A549 (cell line): ENCODE measurements at regions not wholly inside any gene's neighbourhood (a gene's known extent, or its start where the extent isn't known, plus 50 kb on each side); places are given as distances from the start of the nearest gene placed in this dataset.

Experiments
- ATAC-seq, 2 experiments: fragments of 200-7000 bp in 1 of 2; fragments of >200 bp in 1 of 2; cut with Nextera tagmentation in 1 of 2; cut with Tn5 transposase in 1 of 2; 3 replicates each; pipeline versions ENCODE4 v1.8.0 to v1.9.1; 2018 to 2020; ENCODE audit warnings: mild to moderate bottlenecking in 1 of 2, moderate library complexity in 1 of 2
- CTCF ChIA-PET: fragments of 300-600 bp; sonication (Branson Sonifier 250); formaldehyde crosslinking; extraction: SDS; loops from one replicate; lab custom pipeline; 2021; ENCODE audit warnings: antibody characterized with exemption, inconsistent platforms; lab: Yijun Ruan, JAX
- POLR2A ChIA-PET: fragments of 350-600 bp; formaldehyde crosslinking; extraction: SDS; loops from one replicate; lab custom pipeline; 2021; ENCODE audit warnings: antibody characterized with exemption, inconsistent platforms; lab: Yijun Ruan, JAX
- DNase-seq, 2 experiments: peaks; one replicate each; pipeline versions ENCODE4 v3.0.0 to v3.0.0-alpha.2; 2011 to 2016; ENCODE audit warnings: low read depth in 1 of 2, low spot score in 1 of 2
- FAIRE-seq: peaks from 2 replicates; lab custom pipeline; 2011; peaks lifted over from hg19 to GRCh38; lab: Jason Lieb, UNC
- H3K27ac ChIP-seq, 2 experiments: fragments of >200 bp; sonication (Bioruptor Twin); formaldehyde crosslinking; 3 replicates each; pipeline ENCODE4 v1.5.1; 2016 to 2017
- H3K4me1 ChIP-seq: fragments of >200 bp; sonication (Bioruptor Twin); formaldehyde crosslinking; 3 replicates; pipeline ENCODE4 v1.6.1; 2016
- H3K4me2 ChIP-seq: fragments of >200 bp; sonication (Bioruptor Twin); formaldehyde crosslinking; 3 replicates; pipeline ENCODE4 v1.6.1; 2016
- H3K4me3 ChIP-seq: fragments of >200 bp; sonication (Bioruptor Twin); formaldehyde crosslinking; 3 replicates; pipeline ENCODE4 v1.5.1; 2016
- H3K9me3 ChIP-seq: fragments of >200 bp; sonication (Bioruptor Twin); formaldehyde crosslinking; 3 replicates; pipeline ENCODE4 v1.6.1; 2016
- CBX2 ChIP-seq: fragments of 200-600 bp; sonication (generic); IDR thresholded peaks from 2 replicates; pipeline ENCODE4 v1.6.1; 2016; ENCODE audit warnings: low read depth, mild to moderate bottlenecking, borderline replicate concordance
- EHF ChIP-seq: fragments of 250-450 bp; sonication (Bioruptor Pico); IDR thresholded peaks from 2 replicates; pipeline ENCODE4 v1.5.0; 2020; ENCODE audit warnings: mild to moderate bottlenecking
- EP300 ChIP-seq, 2 experiments: fragments of >200 bp; sonication (Bioruptor Twin); formaldehyde crosslinking; IDR thresholded peaks; 2 replicates in 1 of 2; 3 replicates in 1 of 2; pipeline ENCODE4 v1.6.1; 2016 to 2017
- HDAC2 ChIP-seq: fragments of 200-600 bp; sonication (generic); IDR thresholded peaks from 2 replicates; pipeline ENCODE4 v1.6.1; 2016
- HOXB5 ChIP-seq: fragments of 250-450 bp; sonication (Bioruptor Pico); IDR thresholded peaks from 2 replicates; pipeline ENCODE4 v1.5.0; 2020; ENCODE audit warnings: mild to moderate bottlenecking, moderate library complexity
- KDM1A ChIP-seq: fragments of 200-600 bp; sonication (generic); IDR thresholded peaks from 2 replicates; pipeline ENCODE4 v1.6.1; 2016; ENCODE audit warnings: low read depth, mild to moderate bottlenecking
- KDM5A ChIP-seq: fragments of 200-600 bp; sonication (generic); IDR thresholded peaks from 2 replicates; pipeline ENCODE4 v1.6.1; 2016; ENCODE audit warnings: antibody characterized with exemption, mild to moderate bottlenecking
- MAFK ChIP-seq: fragments of 450-650 bp; IDR thresholded peaks from 2 replicates; pipeline ENCODE4 v1.6.1; 2014; ENCODE audit not compliant: partially characterized antibody
- NFE2L2 ChIP-seq: fragments of 150-350 bp; conservative IDR thresholded peaks from 2 replicates; pipeline ENCODE4 v1.6.1; 2014; ENCODE audit warnings: low read length
- NPAS2 ChIP-seq: fragments of 250-450 bp; sonication (Bioruptor Pico); IDR thresholded peaks from 2 replicates; pipeline ENCODE4 v1.8.0; 2022; ENCODE audit warnings: mild to moderate bottlenecking, moderate library complexity, borderline replicate concordance
- PHF8 ChIP-seq: fragments of 200-600 bp; sonication (generic); IDR thresholded peaks from 2 replicates; pipeline ENCODE4 v1.6.1; 2016; ENCODE audit warnings: low read depth, mild to moderate bottlenecking, antibody characterized with exemption, moderate library complexity, borderline replicate concordance
- POLR2A ChIP-seq: IDR thresholded peaks from 2 replicates; pipeline ENCODE4 v1.6.1; 2012; ENCODE audit warnings: mild to moderate bottlenecking, low read length
- RARB ChIP-seq: fragments of 250-450 bp; sonication (Bioruptor Pico); IDR thresholded peaks from 2 replicates; pipeline ENCODE4 v1.8.0; 2021; ENCODE audit warnings: mild to moderate bottlenecking, moderate library complexity
- RCOR1 ChIP-seq: fragments of 150-350 bp; IDR thresholded peaks from 2 replicates; pipeline ENCODE4 v1.6.1; 2014; ENCODE audit warnings: antibody characterized with exemption, low read length, low read depth
- RNF2 ChIP-seq: fragments of 200-600 bp; sonication (generic); IDR thresholded peaks from 2 replicates; pipeline ENCODE4 v1.6.1; 2016; ENCODE audit warnings: low read depth, mild to moderate bottlenecking, antibody characterized with exemption, moderate library complexity, borderline replicate concordance
- SMC3 ChIP-seq: fragments of >200 bp; sonication (Bioruptor Twin); formaldehyde crosslinking; IDR thresholded peaks from 3 replicates; pipeline ENCODE4 v1.6.1; 2018; ENCODE audit warnings: inconsistent platforms
- ZNF302 ChIP-seq: fragments of 250-450 bp; sonication (Bioruptor Pico); IDR thresholded peaks from 2 replicates; pipeline ENCODE4 v1.9.0; 2021; ENCODE audit warnings: inconsistent platforms, mild to moderate bottlenecking, moderate library complexity
- WGBS: methylation state at CpG from one replicate; pipeline ENCODE4 v1.1.6; 2017; ENCODE audit errors: missing lambda C conversion rate; 5-methylcytosine and 5-hydroxymethylcytosine counted together
- TF ChIP-seq, protein P1 (sequence below): fragments of 450-650 bp; IDR thresholded peaks from 2 replicates; pipeline ENCODE4 v1.6.1; 2014; ENCODE audit warnings: antibody characterized with exemption
- TF ChIP-seq, protein P2 (sequence below): IDR thresholded peaks from 2 replicates; pipeline ENCODE4 v1.6.1; 2012
- TF ChIP-seq, protein P3 (sequence below): fragments of 200-600 bp; sonication (generic); IDR thresholded peaks from 2 replicates; pipeline ENCODE4 v1.6.1; 2016; ENCODE audit warnings: antibody characterized with exemption, mild to moderate bottlenecking, moderate library complexity
- TF ChIP-seq, protein P4 (sequence below): fragments of 250-450 bp; sonication (Bioruptor Pico); IDR thresholded peaks from 2 replicates; pipeline ENCODE4 v1.5.0; 2021; ENCODE audit warnings: mild to moderate bottlenecking, moderate library complexity, borderline replicate concordance

DNA sequence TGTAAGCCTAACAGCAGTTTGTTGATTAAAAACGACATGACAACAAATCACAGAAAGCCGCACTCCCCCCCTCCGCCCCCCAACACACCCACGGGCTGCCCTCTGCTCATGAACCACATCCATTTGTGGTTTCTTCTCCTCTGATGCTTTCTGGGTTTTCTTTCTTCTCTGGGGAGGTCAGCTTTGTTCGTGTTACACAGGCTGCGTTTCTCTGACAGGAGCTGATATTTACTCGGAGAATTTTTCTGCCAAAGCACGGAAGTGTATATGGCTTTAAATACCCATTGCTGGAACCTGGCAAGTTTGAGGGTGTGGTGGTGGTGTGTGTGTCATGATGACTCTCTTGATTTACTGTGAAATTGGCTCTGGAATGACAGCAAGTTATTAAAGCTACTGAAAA lies 883.7 kb upstream of the TMEM132C start:
- H3K9me3 ChIP-seq = no peaks in the 10 kb centered on the region
- ATAC-seq = no peak
- FAIRE-seq = no peak
- H3K4me3 ChIP-seq = no peak overlapping the region
- no peak overlapping the region for H3K4me2 ChIP-seq
- no peak overlapping the region for H3K27ac ChIP-seq
- no peak for TF ChIP-seq CBX2
- no peak for TF ChIP-seq EHF
- TF ChIP-seq NPAS2 = no peak
- TF ChIP-seq POLR2A = no peak
- no peak for TF ChIP-seq KDM1A
- TF ChIP-seq ZNF302 (CRISPR knock-in tag) = no peak
- no peak for TF ChIP-seq SMC3
- no peak for TF ChIP-seq RARB (CRISPR knock-in tag)
- TF ChIP-seq EP300 (IDR thresholded peaks at IDR 0.05) = no peak
- TF ChIP-seq PHF8 = no peak
- TF ChIP-seq KDM5A = no peak
- no peak for TF ChIP-seq HOXB5 (CRISPR knock-in tag)
- TF ChIP-seq RCOR1 = no peak
- TF ChIP-seq HDAC2 = no peak
- TF ChIP-seq, all 56 proteins: peak for 0
- WGBS = 16% methylated on average over 8 of the region's 8 CpGs
- peak in 1 of 2 experiments; percentile 7 for DNase-seq
- ChIA-PET CTCF (interaction anchor here (0.6 to 1.3 kb wide), 2 partner anchors 17 to 274 kb away, joined by 3 to 4 read pairs; no protein-coding TSS in a partner anchor), POLR2A (no interaction called here)
- H3K4me1 ChIP-seq = no peaks in the 10 kb centered on the region

DNA sequence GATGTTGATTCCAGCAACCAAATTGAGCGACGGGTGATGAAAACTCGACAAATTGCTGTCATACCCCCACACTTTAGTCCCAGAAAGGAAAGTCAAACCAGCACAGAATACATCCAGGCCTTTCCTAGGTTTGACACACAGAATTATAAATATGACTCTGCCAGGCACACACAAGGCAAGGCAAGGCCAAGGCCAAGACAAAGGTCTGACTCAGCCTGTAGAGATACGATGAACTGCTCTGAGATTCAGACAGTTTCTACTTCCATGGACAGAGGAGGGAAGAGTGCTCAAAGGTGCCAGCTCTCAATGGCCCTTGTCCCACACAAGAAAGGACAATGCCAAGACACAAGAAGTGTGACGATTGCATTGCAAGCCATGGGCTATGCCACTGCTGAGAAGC lies 880.2 kb upstream of the TMEM132C start:
- no peaks in the 10 kb centered on the region for H3K4me1 ChIP-seq
- TF ChIP-seq RNF2 (no peak), NFE2L2 (no peak), HDAC2 (no peak), MAFK (no peak), POLR2A (no peak)
- TF ChIP-seq, protein P1, sequence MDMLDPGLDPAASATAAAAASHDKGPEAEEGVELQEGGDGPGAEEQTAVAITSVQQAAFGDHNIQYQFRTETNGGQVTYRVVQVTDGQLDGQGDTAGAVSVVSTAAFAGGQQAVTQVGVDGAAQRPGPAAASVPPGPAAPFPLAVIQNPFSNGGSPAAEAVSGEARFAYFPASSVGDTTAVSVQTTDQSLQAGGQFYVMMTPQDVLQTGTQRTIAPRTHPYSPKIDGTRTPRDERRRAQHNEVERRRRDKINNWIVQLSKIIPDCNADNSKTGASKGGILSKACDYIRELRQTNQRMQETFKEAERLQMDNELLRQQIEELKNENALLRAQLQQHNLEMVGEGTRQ = no peak
- TF ChIP-seq, protein P2, sequence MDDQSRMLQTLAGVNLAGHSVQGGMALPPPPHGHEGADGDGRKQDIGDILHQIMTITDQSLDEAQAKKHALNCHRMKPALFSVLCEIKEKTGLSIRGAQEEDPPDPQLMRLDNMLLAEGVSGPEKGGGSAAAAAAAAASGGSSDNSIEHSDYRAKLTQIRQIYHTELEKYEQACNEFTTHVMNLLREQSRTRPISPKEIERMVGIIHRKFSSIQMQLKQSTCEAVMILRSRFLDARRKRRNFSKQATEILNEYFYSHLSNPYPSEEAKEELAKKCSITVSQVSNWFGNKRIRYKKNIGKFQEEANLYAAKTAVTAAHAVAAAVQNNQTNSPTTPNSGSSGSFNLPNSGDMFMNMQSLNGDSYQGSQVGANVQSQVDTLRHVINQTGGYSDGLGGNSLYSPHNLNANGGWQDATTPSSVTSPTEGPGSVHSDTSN = no peak
- TF ChIP-seq, protein P3, sequence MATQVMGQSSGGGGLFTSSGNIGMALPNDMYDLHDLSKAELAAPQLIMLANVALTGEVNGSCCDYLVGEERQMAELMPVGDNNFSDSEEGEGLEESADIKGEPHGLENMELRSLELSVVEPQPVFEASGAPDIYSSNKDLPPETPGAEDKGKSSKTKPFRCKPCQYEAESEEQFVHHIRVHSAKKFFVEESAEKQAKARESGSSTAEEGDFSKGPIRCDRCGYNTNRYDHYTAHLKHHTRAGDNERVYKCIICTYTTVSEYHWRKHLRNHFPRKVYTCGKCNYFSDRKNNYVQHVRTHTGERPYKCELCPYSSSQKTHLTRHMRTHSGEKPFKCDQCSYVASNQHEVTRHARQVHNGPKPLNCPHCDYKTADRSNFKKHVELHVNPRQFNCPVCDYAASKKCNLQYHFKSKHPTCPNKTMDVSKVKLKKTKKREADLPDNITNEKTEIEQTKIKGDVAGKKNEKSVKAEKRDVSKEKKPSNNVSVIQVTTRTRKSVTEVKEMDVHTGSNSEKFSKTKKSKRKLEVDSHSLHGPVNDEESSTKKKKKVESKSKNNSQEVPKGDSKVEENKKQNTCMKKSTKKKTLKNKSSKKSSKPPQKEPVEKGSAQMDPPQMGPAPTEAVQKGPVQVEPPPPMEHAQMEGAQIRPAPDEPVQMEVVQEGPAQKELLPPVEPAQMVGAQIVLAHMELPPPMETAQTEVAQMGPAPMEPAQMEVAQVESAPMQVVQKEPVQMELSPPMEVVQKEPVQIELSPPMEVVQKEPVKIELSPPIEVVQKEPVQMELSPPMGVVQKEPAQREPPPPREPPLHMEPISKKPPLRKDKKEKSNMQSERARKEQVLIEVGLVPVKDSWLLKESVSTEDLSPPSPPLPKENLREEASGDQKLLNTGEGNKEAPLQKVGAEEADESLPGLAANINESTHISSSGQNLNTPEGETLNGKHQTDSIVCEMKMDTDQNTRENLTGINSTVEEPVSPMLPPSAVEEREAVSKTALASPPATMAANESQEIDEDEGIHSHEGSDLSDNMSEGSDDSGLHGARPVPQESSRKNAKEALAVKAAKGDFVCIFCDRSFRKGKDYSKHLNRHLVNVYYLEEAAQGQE = no peak
- TF ChIP-seq, protein P4, sequence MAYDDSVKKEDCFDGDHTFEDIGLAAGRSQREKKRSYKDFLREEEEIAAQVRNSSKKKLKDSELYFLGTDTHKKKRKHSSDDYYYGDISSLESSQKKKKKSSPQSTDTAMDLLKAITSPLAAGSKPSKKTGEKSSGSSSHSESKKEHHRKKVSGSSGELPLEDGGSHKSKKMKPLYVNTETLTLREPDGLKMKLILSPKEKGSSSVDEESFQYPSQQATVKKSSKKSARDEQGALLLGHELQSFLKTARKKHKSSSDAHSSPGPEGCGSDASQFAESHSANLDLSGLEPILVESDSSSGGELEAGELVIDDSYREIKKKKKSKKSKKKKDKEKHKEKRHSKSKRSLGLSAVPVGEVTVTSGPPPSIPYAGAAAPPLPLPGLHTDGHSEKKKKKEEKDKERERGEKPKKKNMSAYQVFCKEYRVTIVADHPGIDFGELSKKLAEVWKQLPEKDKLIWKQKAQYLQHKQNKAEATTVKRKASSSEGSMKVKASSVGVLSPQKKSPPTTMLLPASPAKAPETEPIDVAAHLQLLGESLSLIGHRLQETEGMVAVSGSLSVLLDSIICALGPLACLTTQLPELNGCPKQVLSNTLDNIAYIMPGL (CRISPR knock-in tag) = no peak
- no peak overlapping the region for H3K4me3 ChIP-seq
- no peak overlapping the region for H3K4me2 ChIP-seq
- CTCF ChIA-PET = no interaction called here
- no peak for ATAC-seq
- DNase-seq = no peak
- no peaks in the 10 kb centered on the region for H3K9me3 ChIP-seq
- FAIRE-seq = no peak
- 36% methylated on average over 5 of the region's 5 CpGs for WGBS
- POLR2A ChIA-PET = no interaction called here
- H3K27ac ChIP-seq = no peak overlapping the region
